GM23248 (cell line): ENCODE measurements at regions not wholly inside any gene's neighbourhood (a gene's known extent, or its start where the extent isn't known, plus 50 kb on each side); places are given as distances from the start of the nearest gene placed in this dataset.

Experiments used
- DNase-seq: peaks from one replicate; pipeline ENCODE4 v3.0.0-alpha.2; 2015
- H2AFZ ChIP-seq: fragments of 200-600 bp; sonication (generic); 2 replicates; pipeline ENCODE4 v1.6.1; 2016; ENCODE audit warnings: antibody characterized with exemption
- H3F3A ChIP-seq: fragments of 200-600 bp; sonication (generic); 2 replicates; pipeline ENCODE4 v1.6.1; 2016; ENCODE audit warnings: mild to moderate bottlenecking, antibody characterized with exemption, mixed run types; ENCODE audit not compliant: insufficient read depth
- H3K27ac ChIP-seq: fragments of 200-600 bp; sonication (generic); 2 replicates; pipeline ENCODE4 v1.5.1; 2016; ENCODE audit warnings: mild to moderate bottlenecking
- H3K27me3 ChIP-seq: fragments of 200-600 bp; sonication (generic); replicated peaks from 2 replicates; pipeline ENCODE4 v1.6.1; 2016; ENCODE audit warnings: mild to moderate bottlenecking; ENCODE audit not compliant: insufficient read depth
- H3K36me3 ChIP-seq: fragments of 200-600 bp; sonication (generic); 2 replicates; pipeline ENCODE4 v1.6.1; 2016; ENCODE audit warnings: low read depth, mild to moderate bottlenecking
- H3K4me1 ChIP-seq: fragments of 200-600 bp; sonication (generic); 2 replicates; pipeline ENCODE4 v1.6.1; 2016; ENCODE audit warnings: mild to moderate bottlenecking; ENCODE audit not compliant: insufficient read depth
- H3K4me2 ChIP-seq: fragments of 200-600 bp; sonication (generic); one replicate; pipeline ENCODE4 v1.6.1; 2016; ENCODE audit warnings: mild to moderate bottlenecking; ENCODE audit not compliant: unreplicated experiment
- H3K4me3 ChIP-seq: fragments of 200-600 bp; sonication (generic); 2 replicates; pipeline ENCODE4 v1.5.1; 2016; ENCODE audit warnings: mild to moderate bottlenecking
- H3K79me2 ChIP-seq: fragments of 200-600 bp; sonication (generic); 2 replicates; pipeline ENCODE4 v1.6.1; 2016; ENCODE audit warnings: mild to moderate bottlenecking; ENCODE audit not compliant: insufficient read depth
- H3K9ac ChIP-seq: fragments of 200-600 bp; sonication (generic); 2 replicates; pipeline ENCODE4 v1.6.1; 2016; ENCODE audit warnings: mild to moderate bottlenecking
- H3K9me2 ChIP-seq: fragments of 200-600 bp; sonication (generic); 2 replicates; pipeline ENCODE4 v1.6.1; 2016; ENCODE audit warnings: mixed run types, mild to moderate bottlenecking, moderate library complexity; ENCODE audit not compliant: insufficient read depth
- H3K9me3 ChIP-seq: fragments of 200-600 bp; sonication (generic); one replicate; pipeline ENCODE4 v1.6.1; 2017; ENCODE audit warnings: low read depth
- H4K20me1 ChIP-seq: fragments of 200-600 bp; sonication (generic); 2 replicates; pipeline ENCODE4 v1.6.0; 2016; ENCODE audit not compliant: insufficient read depth
- EZH2 ChIP-seq: fragments of 200-600 bp; sonication (generic); IDR thresholded peaks from 2 replicates; pipeline ENCODE4 v1.6.1; 2018; ENCODE audit warnings: antibody characterized with exemption, mild to moderate bottlenecking; ENCODE audit not compliant: insufficient read depth, poor library complexity, severe bottlenecking
- EZH2phosphoT487 ChIP-seq: fragments of 200-600 bp; sonication (generic); IDR thresholded peaks from 2 replicates; pipeline ENCODE4 v1.6.1; 2018; ENCODE audit warnings: antibody characterized with exemption, moderate library complexity, mild to moderate bottlenecking, low read depth; ENCODE audit not compliant: insufficient read depth
- WGBS, 2 experiments: methylation state at CpG; one replicate each; pipeline ENCODE4 v1.1.6; 2015 to 2017; ENCODE audit warnings: low lambda C conversion rate in 2 of 2, low coverage in 1 of 2; ENCODE audit errors: missing lambda C conversion rate in 2 of 2; 5-methylcytosine and 5-hydroxymethylcytosine counted together
- in situ Hi-C: fragments of 300-500 bp; cut with MboI; formaldehyde crosslinking; loops from 2 replicates; pipeline ENCODE4 v1.15.0; 2020

DNA sequence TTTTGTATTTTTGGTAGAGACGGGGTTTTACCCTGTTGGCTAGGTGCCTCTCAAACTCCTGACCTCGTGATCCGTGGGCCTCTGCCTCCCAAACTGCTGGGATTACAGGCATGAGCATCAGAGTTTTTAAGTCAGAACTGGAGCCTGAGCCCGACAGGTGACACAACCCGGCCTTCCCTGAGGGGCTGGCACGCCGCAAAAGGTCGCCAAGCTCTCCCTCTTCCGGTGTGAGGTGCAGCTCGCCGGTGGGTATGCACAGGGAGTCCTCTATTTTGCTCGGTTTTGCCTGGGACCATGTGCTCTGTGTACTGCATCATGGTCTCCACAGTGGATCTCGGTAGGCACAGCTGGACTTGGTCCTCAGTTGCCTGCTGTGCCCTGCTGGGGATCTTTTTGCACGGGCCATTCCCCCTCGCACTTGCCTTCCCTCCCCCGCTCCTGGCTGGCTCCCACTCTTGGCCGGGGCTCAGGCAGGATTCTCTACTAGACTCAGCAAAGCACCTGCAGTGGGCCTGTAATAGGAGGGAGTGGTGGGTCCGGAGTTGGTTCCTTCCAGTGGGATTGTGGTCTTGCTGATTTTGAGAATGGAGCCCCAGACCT, 101.2 kb upstream of the KLF13 start:
- no peak for DNase-seq
- no peaks in the 10 kb centered on the region for H3K9me2 ChIP-seq
- no peak overlapping the region for H2AFZ ChIP-seq
- peaks cover 14% of the 10 kb centered on the region for H3K27me3 ChIP-seq
- no peaks in the 10 kb centered on the region for H3K79me2 ChIP-seq
- no peaks in the 10 kb centered on the region for H3F3A ChIP-seq
- H3K4me3 ChIP-seq = no peak overlapping the region
- WGBS, 2 experiments = 74 to 78% methylated on average over 18 of the region's 18 CpGs
- H3K4me1 ChIP-seq = no peaks in the 10 kb centered on the region
- H3K9ac ChIP-seq = no peak overlapping the region
- no peak overlapping the region for H3K27ac ChIP-seq
- no peaks in the 10 kb centered on the region for H4K20me1 ChIP-seq
- no peaks in the 10 kb centered on the region for H3K36me3 ChIP-seq
- in situ Hi-C loops = loop anchor here (10.0 kb wide), 1 partner anchor 59 kb away; no protein-coding TSS in a partner anchor
- no peaks in the 10 kb centered on the region for H3K9me3 ChIP-seq
- no peak overlapping the region for H3K4me2 ChIP-seq
- TF ChIP-seq EZH2 = no peak
- no peak for TF ChIP-seq EZH2phosphoT487

DNA sequence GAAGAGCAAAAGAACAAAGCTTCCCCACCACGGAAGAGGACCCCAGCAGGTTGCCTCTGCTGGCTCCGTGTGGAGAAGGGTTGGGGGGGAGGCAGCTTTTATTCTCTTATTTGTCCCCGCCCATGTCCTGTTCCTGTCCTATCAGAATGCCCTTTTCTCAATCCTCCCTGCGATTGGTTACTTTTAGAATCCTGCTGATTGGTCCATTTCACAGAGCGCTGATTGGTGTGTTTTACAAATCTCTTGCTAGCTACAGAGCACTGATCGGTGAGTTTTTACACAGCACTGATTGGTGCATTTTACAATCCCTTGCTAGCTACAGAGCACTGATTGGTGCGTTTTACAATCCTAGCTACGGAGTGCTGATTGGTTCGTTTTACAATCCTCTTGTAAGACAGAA, 100.6 kb upstream of the KLF13 start:
- DNase-seq = no peak
- no peak overlapping the region for H3K9ac ChIP-seq
- H4K20me1 ChIP-seq = no peaks in the 10 kb centered on the region
- H3K4me2 ChIP-seq = no peak overlapping the region
- no peak overlapping the region for H2AFZ ChIP-seq
- no peaks in the 10 kb centered on the region for H3K79me2 ChIP-seq
- H3K36me3 ChIP-seq = no peaks in the 10 kb centered on the region
- WGBS, 2 experiments = 72 to 74% methylated on average over 9 of the region's 9 CpGs
- in situ Hi-C loops = loop anchor here (10.0 kb wide), 1 partner anchor 59 kb away; no protein-coding TSS in a partner anchor
- TF ChIP-seq EZH2phosphoT487 (no peak), EZH2 (no peak)
- H3K9me3 ChIP-seq = no peaks in the 10 kb centered on the region
- no peaks in the 10 kb centered on the region for H3F3A ChIP-seq
- H3K4me3 ChIP-seq = no peak overlapping the region
- H3K27me3 ChIP-seq = peaks cover 14% of the 10 kb centered on the region
- no peak overlapping the region for H3K27ac ChIP-seq
- no peaks in the 10 kb centered on the region for H3K9me2 ChIP-seq
- no peaks in the 10 kb centered on the region for H3K4me1 ChIP-seq

GRCh38 chr15:31227235-31227634, 99.4 kb upstream of the KLF13 start:
- Histone ChIP-seq H3K27me3 (peaks cover 14% of the 10 kb centered on the region), H2AFZ (no peak overlapping the region), H3K36me3 (no peaks in the 10 kb centered on the region), H3K4me2 (no peak overlapping the region), H3K9me3 (no peaks in the 10 kb centered on the region), H3K4me1 (no peaks in the 10 kb centered on the region), H3K4me3 (no peak overlapping the region), H3K79me2 (no peaks in the 10 kb centered on the region), H3F3A (no peaks in the 10 kb centered on the region), H3K9ac (no peak overlapping the region), H3K27ac (no peak overlapping the region), H3K9me2 (no peaks in the 10 kb centered on the region), H4K20me1 (no peaks in the 10 kb centered on the region)
- WGBS, 2 experiments = 37 to 41% methylated on average over 2 of the region's 2 CpGs
- TF ChIP-seq EZH2phosphoT487 (no peak), EZH2 (no peak)
- no peak for DNase-seq
- in situ Hi-C loops = loop anchor here (10.0 kb wide), 1 partner anchor 58 kb away; no protein-coding TSS in a partner anchor

- in situ Hi-C loops = loop anchor here (10.0 kb wide), 1 partner anchor 57 kb away; no protein-coding TSS in a partner anchor
- WGBS, 2 experiments = 56 to 58% methylated on average over 7 of the region's 7 CpGs
- TF ChIP-seq EZH2 (no peak), EZH2phosphoT487 (no peak)
Measured at GRCh38 chr15:31228011-31228484, 98.6 kb upstream of the KLF13 start.

More at GRCh38 chr15:31228011-31228484, 98.6 kb upstream of the KLF13 start:
- Histone ChIP-seq H4K20me1 (no peaks in the 10 kb centered on the region), H2AFZ (no peak overlapping the region), H3K27ac (no peak overlapping the region), H3K36me3 (no peaks in the 10 kb centered on the region), H3F3A (no peaks in the 10 kb centered on the region), H3K4me3 (no peak overlapping the region), H3K9me3 (no peaks in the 10 kb centered on the region), H3K9me2 (no peaks in the 10 kb centered on the region), H3K4me2 (no peak overlapping the region), H3K4me1 (no peaks in the 10 kb centered on the region), H3K9ac (no peak overlapping the region), H3K79me2 (no peaks in the 10 kb centered on the region), H3K27me3 (peaks cover 14% of the 10 kb centered on the region)
- DNase-seq = no peak
